Effector memory CD8-positive, alpha-beta T cell (primary cell): ENCODE measurements at regions not wholly inside any gene's neighbourhood (a gene's known extent, or its start where the extent isn't known, plus 50 kb on each side); places are given as distances from the start of the nearest gene placed in this dataset.
"Not testable (repeated sequence)": the region's sequence is repeated elsewhere in the genome, so short reads cannot be mapped to it uniquely, and the experiment has no call there.

Experiments
- ATAC-seq: fragments of 150-1000 bp; cut with Tn5 transposase; replicated peaks from 2 replicates; pipeline ENCODE4 v1.10.0; 2021; ENCODE audit warnings: mild to moderate bottlenecking, moderate library complexity
- DNase-seq, 3 experiments: peaks; one replicate each; pipeline ENCODE4 v3.0.0; 2021
- H3K27ac Mint-ChIP-seq, 2 donors: one replicate each; pipeline ENCODE4 v1.8.0; 2022; ENCODE audit warnings: mild to moderate bottlenecking in 2 of 2, mixed read lengths in 2 of 2, moderate library complexity in 2 of 2
- H3K27me3 Mint-ChIP-seq, 2 donors: one replicate each; pipeline ENCODE4 v1.8.0; 2022; ENCODE audit warnings: mixed read lengths in 2 of 2
- H3K36me3 Mint-ChIP-seq: one replicate; pipeline ENCODE4 v1.8.0; 2022; ENCODE audit warnings: mild to moderate bottlenecking, moderate library complexity, mixed read lengths; ENCODE audit not compliant: insufficient read depth
- H3K4me1 Mint-ChIP-seq, 2 donors: one replicate each; pipeline ENCODE4 v1.8.0; 2022; ENCODE audit warnings: low read depth in 2 of 2, mixed read lengths in 2 of 2
- H3K4me3 Mint-ChIP-seq, 2 donors: one replicate each; pipeline ENCODE4 v1.8.0; 2022; ENCODE audit warnings: mild to moderate bottlenecking in 2 of 2, mixed read lengths in 2 of 2, moderate library complexity in 2 of 2
- H3K9me3 Mint-ChIP-seq, 2 donors: one replicate each; pipeline ENCODE4 v1.8.0; 2022; ENCODE audit warnings: mixed read lengths in 2 of 2

DNA sequence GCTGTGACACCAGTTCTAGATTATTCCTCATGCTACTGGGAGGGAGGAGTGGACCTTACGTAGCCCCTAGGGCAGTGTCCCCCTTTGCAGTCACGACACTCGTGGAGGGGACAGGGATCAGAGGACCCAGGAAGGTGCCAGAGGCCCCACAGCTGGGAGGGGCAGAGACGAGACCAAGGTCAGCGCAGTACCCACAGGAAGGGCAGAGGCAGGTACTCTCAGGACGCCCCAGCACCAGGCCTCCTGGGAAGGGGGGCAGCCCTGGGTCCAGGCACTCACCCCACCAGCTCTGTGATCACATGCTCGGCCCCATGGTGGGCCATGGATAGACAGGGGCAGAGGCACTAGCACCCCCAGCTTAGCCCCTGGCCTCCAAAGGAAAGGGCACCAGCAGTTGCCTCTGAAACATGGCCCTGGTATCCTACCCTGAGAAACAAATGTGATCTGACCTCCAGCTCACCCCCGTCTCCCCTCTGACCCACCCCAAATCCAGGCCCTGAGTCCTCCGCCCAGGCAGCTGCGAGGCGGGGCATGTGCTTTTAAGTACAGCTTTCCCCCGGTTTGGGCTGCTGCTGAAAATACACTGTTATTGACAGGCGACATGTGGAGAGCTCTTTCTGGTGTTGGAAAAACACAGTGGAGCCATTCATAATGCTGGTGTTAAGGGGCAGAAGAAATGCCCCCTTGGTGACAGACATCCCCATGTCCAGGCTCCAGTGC lies 361.9 kb downstream of the C16orf95 start:
- no peak for ATAC-seq
- Mint-ChIP-seq H3K36me3 (no peaks in the 10 kb centered on the region), H3K4me3 (no peak overlapping the region), H3K27ac (no peak overlapping the region), H3K27me3 (peaks cover 5 to 40% of the 10 kb centered on the region in 2 donors), H3K9me3 (no peaks in the 10 kb centered on the region), H3K4me1 (peaks cover 0 to 4% of the 10 kb centered on the region in 2 donors)
- no peak for DNase-seq

DNA sequence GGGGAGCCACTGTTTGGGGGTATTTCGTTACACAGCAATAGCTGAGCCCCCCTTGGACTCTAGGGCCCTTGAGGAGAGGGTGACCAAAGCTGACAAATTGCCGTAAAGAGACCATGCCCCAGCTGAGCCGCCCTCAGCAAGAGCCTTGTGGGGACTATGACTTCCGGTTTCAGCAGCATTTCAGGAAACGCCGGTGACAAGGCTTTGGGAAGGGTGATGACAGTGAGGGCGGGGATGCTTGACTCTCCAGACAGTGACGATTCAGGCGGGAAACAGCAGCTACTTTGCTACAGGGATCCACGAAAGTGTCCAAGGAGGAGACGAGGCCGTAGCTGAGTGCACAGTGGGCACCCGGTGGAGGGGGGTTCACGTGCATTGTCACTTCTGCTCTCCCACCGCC lies 360.8 kb downstream of the C16orf95 start:
- no peak for DNase-seq
- no peaks in the 10 kb centered on the region for H3K36me3 Mint-ChIP-seq
- peaks cover 5 to 52% of the 10 kb centered on the region in 2 donors for H3K27me3 Mint-ChIP-seq
- ATAC-seq = no peak
- no peak overlapping the region for H3K27ac Mint-ChIP-seq
- no peaks in the 10 kb centered on the region for H3K9me3 Mint-ChIP-seq
- H3K4me3 Mint-ChIP-seq = no peak overlapping the region
- H3K4me1 Mint-ChIP-seq = peaks cover 0 to 4% of the 10 kb centered on the region in 2 donors

DNA sequence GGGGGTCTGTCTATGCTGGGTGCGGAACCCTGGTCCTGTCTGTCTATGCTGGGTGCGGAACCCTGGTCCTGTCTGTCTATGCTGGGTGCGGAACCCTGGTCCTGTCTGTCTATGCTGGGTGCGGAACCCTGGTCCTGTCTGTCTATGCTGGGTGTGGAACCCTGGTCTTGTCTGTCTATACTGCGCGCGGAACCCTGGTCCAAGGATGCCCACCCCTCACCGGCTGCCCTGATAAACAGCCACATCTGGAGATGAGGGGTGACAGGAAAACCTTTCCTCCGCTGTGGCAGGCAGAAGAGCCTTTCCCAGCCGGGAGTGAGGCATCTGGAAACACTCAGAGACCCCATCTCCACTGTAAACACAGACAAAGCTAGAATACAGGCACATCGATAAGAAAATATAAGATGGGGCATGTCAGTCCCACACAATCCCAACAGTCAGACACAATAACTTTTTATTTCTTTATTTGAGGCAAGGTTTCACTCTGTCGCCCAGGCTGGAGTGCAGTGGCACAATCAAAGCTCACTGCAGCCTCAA lies 359.5 kb downstream of the C16orf95 start:
- H3K36me3 Mint-ChIP-seq, ATAC-seq, H3K4me1 Mint-ChIP-seq, H3K27ac Mint-ChIP-seq, H3K4me3 Mint-ChIP-seq, DNase-seq, H3K9me3 Mint-ChIP-seq: not testable (repeated sequence)
- H3K27me3 Mint-ChIP-seq = peaks cover 13 to 65% of the 10 kb centered on the region in 2 donors

DNA sequence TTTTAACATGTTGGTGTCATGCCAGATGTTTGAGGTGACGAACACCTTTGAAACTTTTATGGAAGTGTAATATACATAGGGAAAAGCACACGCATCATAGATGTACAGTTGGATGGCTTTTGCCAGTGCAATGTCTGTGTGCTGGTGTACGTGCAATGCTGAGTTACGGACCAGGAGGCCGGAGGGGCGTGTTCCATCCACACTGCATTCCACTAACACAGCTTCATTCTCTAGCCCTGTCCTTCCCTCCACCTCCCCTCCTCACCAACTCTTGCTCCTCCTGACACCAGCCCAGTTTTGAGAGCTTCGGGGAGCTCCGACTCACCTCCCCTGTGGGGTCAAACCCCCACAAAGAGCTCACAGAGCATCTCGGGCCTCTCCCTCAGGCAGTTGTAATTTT lies 358.8 kb downstream of the C16orf95 start:
- H3K4me3 Mint-ChIP-seq = no peak overlapping the region
- no peaks in the 10 kb centered on the region for H3K36me3 Mint-ChIP-seq
- peaks cover 13 to 70% of the 10 kb centered on the region in 2 donors for H3K27me3 Mint-ChIP-seq

DNA sequence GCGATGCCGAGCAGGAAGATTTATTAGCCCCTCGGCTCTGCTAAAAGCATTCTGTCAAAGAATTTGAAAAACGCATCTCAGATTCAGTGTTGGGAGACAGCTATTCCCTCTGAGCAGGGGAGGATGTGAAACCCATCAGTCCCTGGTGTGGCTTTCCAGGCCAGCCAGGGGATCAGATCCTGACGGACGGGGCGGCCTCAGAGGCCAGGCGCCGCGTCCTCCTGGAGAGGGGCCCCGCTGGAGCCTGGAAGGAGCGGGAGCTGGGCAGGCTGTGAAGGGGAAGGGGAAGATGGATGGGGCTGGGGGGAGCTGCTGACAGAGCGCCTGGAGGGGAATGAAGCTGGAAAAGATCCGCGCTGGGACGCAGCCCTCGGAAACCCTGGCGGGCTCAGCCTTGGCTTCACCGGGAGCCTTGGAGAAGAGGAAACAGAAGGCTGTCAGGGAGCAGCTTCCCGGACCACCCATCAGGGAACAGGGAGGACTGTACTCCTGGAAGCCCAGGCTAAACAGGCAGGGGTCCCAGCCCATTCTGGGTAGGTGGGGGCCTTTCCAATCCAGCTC lies 358.0 kb downstream of the C16orf95 start:
- Mint-ChIP-seq H3K27me3 (peaks cover 13 to 70% of the 10 kb centered on the region in 2 donors), H3K4me1 (peaks cover 0 to 4% of the 10 kb centered on the region in 2 donors), H3K4me3 (no peak overlapping the region), H3K36me3 (no peaks in the 10 kb centered on the region), H3K9me3 (no peaks in the 10 kb centered on the region), H3K27ac (no peak overlapping the region)
- DNase-seq (no peak), ATAC-seq (no peak)

More for the DNA sequence above, 358.8 kb downstream of the C16orf95 start:
- ATAC-seq (no peak), DNase-seq (no peak)
- Mint-ChIP-seq H3K27ac (no peak overlapping the region), H3K4me1 (peaks cover 0 to 4% of the 10 kb centered on the region in 2 donors), H3K9me3 (no peaks in the 10 kb centered on the region)

DNA sequence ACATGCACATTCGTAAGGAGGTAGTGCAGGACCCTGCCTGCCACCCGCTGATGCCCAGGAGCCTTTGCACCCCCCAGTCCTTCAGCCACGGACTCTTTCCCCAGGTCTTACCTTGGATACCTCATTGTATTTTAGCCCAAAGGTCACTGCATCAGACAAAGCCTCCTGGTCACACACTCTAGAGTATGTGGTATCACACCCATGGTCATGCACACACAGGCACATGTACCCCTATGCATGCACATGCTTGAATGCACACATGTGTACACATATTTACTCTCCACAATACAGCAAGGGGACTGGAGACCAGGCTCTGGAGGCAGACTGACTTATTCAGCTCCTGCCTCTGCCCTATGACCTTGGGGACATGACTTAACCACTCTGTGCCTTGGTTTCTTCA lies 357.5 kb downstream of the C16orf95 start:
- Mint-ChIP-seq H3K27me3 (peaks cover 13 to 71% of the 10 kb centered on the region in 2 donors), H3K36me3 (no peaks in the 10 kb centered on the region), H3K4me1 (peaks cover 0 to 4% of the 10 kb centered on the region in 2 donors), H3K4me3 (no peak overlapping the region), H3K9me3 (no peaks in the 10 kb centered on the region), H3K27ac (no peak overlapping the region)
- ATAC-seq (no peak), DNase-seq (no peak)

- H3K36me3 Mint-ChIP-seq = no peaks in the 10 kb centered on the region
- peaks cover 0 to 4% of the 10 kb centered on the region in 2 donors for H3K4me1 Mint-ChIP-seq
- H3K27ac Mint-ChIP-seq = no peak overlapping the region
- ATAC-seq (no peak), DNase-seq (no peak)
- H3K9me3 Mint-ChIP-seq = no peaks in the 10 kb centered on the region
- no peak overlapping the region for H3K4me3 Mint-ChIP-seq
- peaks cover 14 to 76% of the 10 kb centered on the region in 2 donors for H3K27me3 Mint-ChIP-seq
Measured at GRCh38 chr16:86960266-86960665, 356.9 kb downstream of the C16orf95 start.

GRCh38 chr16:86961171-86961601 lies 356.0 kb downstream of the C16orf95 start:
- no peaks in the 10 kb centered on the region for H3K9me3 Mint-ChIP-seq
- H3K27ac Mint-ChIP-seq = no peak overlapping the region
- H3K4me1 Mint-ChIP-seq = peaks cover 0 to 4% of the 10 kb centered on the region in 2 donors
- DNase-seq = no peak
- H3K27me3 Mint-ChIP-seq = peaks cover 19 to 83% of the 10 kb centered on the region in 2 donors
- H3K36me3 Mint-ChIP-seq = no peaks in the 10 kb centered on the region
- no peak for ATAC-seq
- H3K4me3 Mint-ChIP-seq = no peak overlapping the region

DNA sequence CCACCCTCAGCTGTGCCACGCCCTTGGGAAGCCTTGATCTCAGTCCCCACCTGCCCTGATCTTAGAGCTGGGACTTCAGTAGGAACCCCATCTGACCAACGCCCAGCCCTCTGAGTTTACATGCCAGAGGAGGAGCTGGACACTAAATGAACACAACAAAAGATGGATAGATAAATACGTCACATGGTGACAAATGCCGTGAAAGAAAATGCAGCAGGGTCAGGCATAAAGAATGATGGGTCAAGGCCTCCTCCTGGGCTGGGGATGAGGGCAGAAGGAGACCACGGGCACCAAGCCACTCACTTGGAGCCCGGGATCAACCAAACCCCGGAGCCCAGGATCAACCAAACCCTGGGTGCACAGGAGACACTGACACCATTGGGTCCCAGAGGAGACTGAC lies 354.9 kb downstream of the C16orf95 start:
- H3K27ac Mint-ChIP-seq = no peak overlapping the region
- ATAC-seq = no peak
- H3K27me3 Mint-ChIP-seq = peaks cover 19 to 77% of the 10 kb centered on the region in 2 donors
- no peak for DNase-seq
- H3K4me3 Mint-ChIP-seq = no peak overlapping the region
- H3K4me1 Mint-ChIP-seq = no peaks in the 10 kb centered on the region
- no peaks in the 10 kb centered on the region for H3K36me3 Mint-ChIP-seq
- no peaks in the 10 kb centered on the region for H3K9me3 Mint-ChIP-seq

DNA sequence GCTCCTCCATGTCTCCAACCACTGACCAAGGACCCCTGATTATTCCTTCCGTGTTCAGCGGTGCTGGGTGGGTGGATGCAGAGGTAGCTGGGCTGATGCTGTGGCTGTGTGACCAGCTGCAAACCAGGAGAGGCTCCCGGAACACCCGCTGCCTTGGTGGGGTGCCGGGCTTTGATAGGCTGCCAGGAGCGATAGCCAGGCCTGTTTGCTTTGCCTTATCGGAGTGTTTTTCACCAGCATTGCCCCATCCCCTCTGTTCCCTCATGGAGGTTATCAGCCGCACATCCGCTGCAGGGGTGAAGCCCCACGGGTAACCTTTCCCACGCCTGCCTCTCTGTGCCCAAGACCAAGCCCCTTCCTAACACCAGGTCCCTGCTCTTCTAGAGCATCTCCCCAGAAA lies 354.3 kb downstream of the C16orf95 start:
- no peak overlapping the region for H3K4me3 Mint-ChIP-seq
- DNase-seq (no peak), ATAC-seq (no peak)
- H3K4me1 Mint-ChIP-seq = no peaks in the 10 kb centered on the region
- H3K27me3 Mint-ChIP-seq = peaks cover 19 to 76% of the 10 kb centered on the region in 2 donors
- H3K9me3 Mint-ChIP-seq = no peaks in the 10 kb centered on the region
- H3K27ac Mint-ChIP-seq = no peak overlapping the region
- H3K36me3 Mint-ChIP-seq = no peaks in the 10 kb centered on the region

- Mint-ChIP-seq H3K4me3 (no peak overlapping the region), H3K27me3 (peaks cover 19 to 75% of the 10 kb centered on the region in 2 donors), H3K27ac (no peak overlapping the region), H3K4me1 (no peaks in the 10 kb centered on the region), H3K36me3 (no peaks in the 10 kb centered on the region), H3K9me3 (no peaks in the 10 kb centered on the region)
- ATAC-seq (no peak), DNase-seq (no peak)
Measured at GRCh38 chr16:86963600-86964575, 353.3 kb downstream of the C16orf95 start.

GRCh38 chr16:86964796-86965241 lies 352.4 kb downstream of the C16orf95 start:
- H3K27ac Mint-ChIP-seq = no peak overlapping the region

GRCh38 chr16:86965331-86965730 lies 351.9 kb downstream of the C16orf95 start:
- no peak for ATAC-seq
- H3K9me3 Mint-ChIP-seq = no peaks in the 10 kb centered on the region
- no peaks in the 10 kb centered on the region for H3K36me3 Mint-ChIP-seq

More at GRCh38 chr16:86964796-86965241, 352.4 kb downstream of the C16orf95 start:
- no peak for DNase-seq
- no peak for ATAC-seq
- no peaks in the 10 kb centered on the region for H3K4me1 Mint-ChIP-seq
- H3K27me3 Mint-ChIP-seq = peaks cover 15 to 68% of the 10 kb centered on the region in 2 donors
- H3K36me3 Mint-ChIP-seq = no peaks in the 10 kb centered on the region
- no peaks in the 10 kb centered on the region for H3K9me3 Mint-ChIP-seq
- no peak overlapping the region for H3K4me3 Mint-ChIP-seq

More at GRCh38 chr16:86965331-86965730, 351.9 kb downstream of the C16orf95 start:
- H3K4me3 Mint-ChIP-seq = no peak overlapping the region
- no peaks in the 10 kb centered on the region for H3K4me1 Mint-ChIP-seq
- DNase-seq = no peak
- peaks cover 13 to 63% of the 10 kb centered on the region in 2 donors for H3K27me3 Mint-ChIP-seq
- no peak overlapping the region for H3K27ac Mint-ChIP-seq
